SK-N-SH (cell line): ENCODE measurements at regions not wholly inside any gene's neighbourhood (a gene's known extent, or its start where the extent isn't known, plus 50 kb on each side); places are given as distances from the start of the nearest gene placed in this dataset.

Experiments
- CTCF ChIA-PET: fragments of 300-600, 350-600 bp; formaldehyde crosslinking; extraction: SDS; loops from one replicate; lab custom pipeline; 2021; lab: Yijun Ruan, JAX
- POLR2A ChIA-PET: fragments of 350-600 bp; sonication (Branson Sonifier 250); formaldehyde crosslinking; extraction: SDS; loops from one replicate; lab custom pipeline; 2020; ENCODE audit warnings: antibody characterized with exemption, inconsistent platforms; lab: Yijun Ruan, JAX
- DNase-seq: peaks from one replicate; pipeline ENCODE4 v3.0.0; 2012
- H2AFZ ChIP-seq: fragments of 200-600 bp; sonication (generic); 2 replicates; pipeline ENCODE4 v1.8.1; 2016; ENCODE audit warnings: antibody characterized with exemption, mild to moderate bottlenecking, low read depth
- H3F3A ChIP-seq: fragments of 200-600 bp; sonication (generic); replicated peaks from 2 replicates; pipeline ENCODE3; 2016; ENCODE audit warnings: antibody characterized with exemption, mild to moderate bottlenecking; ENCODE audit not compliant: insufficient read depth
- H3K27ac ChIP-seq, 2 experiments: fragments of 200-500 bp in 1 of 2; fragments of 200-600 bp in 1 of 2; sonication (Bioruptor generic) in 1 of 2; sonication (generic), shearing (Covaris generic) in 1 of 2; 2 replicates each; pipeline versions ENCODE4 v1.5.1 to v1.6.1; 2014 to 2016; ENCODE audit warnings: low read depth in 2 of 2, inconsistent platforms in 1 of 2, low read length in 1 of 2, mild to moderate bottlenecking in 1 of 2, mixed read lengths in 1 of 2
- H3K27me3 ChIP-seq: fragments of 200-600 bp; sonication (generic), shearing (Covaris generic); 2 replicates; pipeline ENCODE4 v1.6.1; 2016; ENCODE audit warnings: mixed run types; ENCODE audit not compliant: insufficient read depth
- H3K36me3 ChIP-seq, 2 experiments: fragments of 200-500 bp in 1 of 2; fragments of 200-600 bp in 1 of 2; sonication (Bioruptor generic) in 1 of 2; sonication (generic) in 1 of 2; replicated peaks in 1 of 2; 2 replicates each; pipeline versions ENCODE3 to v1.5.1; 2014 to 2016; ENCODE audit warnings: low read length in 1 of 2, mild to moderate bottlenecking in 1 of 2; ENCODE audit not compliant: insufficient read depth in 2 of 2, control insufficient read depth in 1 of 2
- H3K4me1 ChIP-seq, 2 experiments: fragments of 200-500 bp in 1 of 2; fragments of 200-600 bp in 1 of 2; sonication (Bioruptor generic) in 1 of 2; sonication (generic), shearing (Covaris generic) in 1 of 2; 2 replicates each; pipeline versions ENCODE4 v1.5.1 to v1.6.1; 2014 to 2016; ENCODE audit warnings: low read depth in 1 of 2, low read length in 1 of 2, mixed run types in 1 of 2; ENCODE audit not compliant: insufficient read depth in 2 of 2, control insufficient read depth in 1 of 2
- H3K4me2 ChIP-seq: fragments of 200-600 bp; sonication (generic), shearing (Covaris generic); 2 replicates; pipeline ENCODE4 v1.6.1; 2017; ENCODE audit warnings: mixed run types
- H3K4me3 ChIP-seq, 2 experiments: fragments of 200-500 bp in 1 of 2; fragments of 200-600 bp in 1 of 2; sonication (Bioruptor generic) in 1 of 2; sonication (generic), shearing (Covaris generic) in 1 of 2; 2 replicates each; pipeline versions ENCODE4 v1.5.1 to v1.8.1; 2014 to 2016; ENCODE audit warnings: low read depth in 2 of 2, inconsistent platforms in 1 of 2, low read length in 1 of 2, mild to moderate bottlenecking in 1 of 2, mixed read lengths in 1 of 2, moderate library complexity in 1 of 2
- H3K79me2 ChIP-seq: fragments of 200-600 bp; sonication (generic); 2 replicates; pipeline ENCODE4 v1.8.1; 2017; ENCODE audit warnings: mild to moderate bottlenecking; ENCODE audit not compliant: insufficient read depth
- H3K9ac ChIP-seq: fragments of 200-600 bp; sonication (generic); 2 replicates; pipeline ENCODE4 v1.6.1; 2017; ENCODE audit warnings: mixed run types
- H3K9me2 ChIP-seq: fragments of 200-600 bp; sonication (generic); 2 replicates; pipeline ENCODE4 v1.6.1; 2017; ENCODE audit warnings: mixed run types
- H3K9me3 ChIP-seq: fragments of 200-600 bp; sonication (generic); 2 replicates; pipeline ENCODE4 v1.6.1; 2017; ENCODE audit warnings: mixed run types, mild to moderate bottlenecking, moderate library complexity
- H4K20me1 ChIP-seq: fragments of 200-600 bp; sonication (generic); 2 replicates; pipeline ENCODE4 v1.6.1; 2017; ENCODE audit warnings: mild to moderate bottlenecking, mixed run types; ENCODE audit not compliant: insufficient read depth
- CHD2 ChIP-seq: fragments of 150-350 bp; IDR thresholded peaks from 2 replicates; pipeline ENCODE4 v1.6.1; 2018; ENCODE audit warnings: low read length; ENCODE audit not compliant: partially characterized antibody
- CTCF ChIP-seq: fragments of 200-600 bp; sonication (generic); IDR thresholded peaks from 2 replicates; pipeline ENCODE4 v1.6.1; 2017; ENCODE audit warnings: antibody characterized with exemption, mild to moderate bottlenecking, moderate library complexity
- ELF1 ChIP-seq: IDR thresholded peaks from 2 replicates; pipeline ENCODE4 v1.4.0; 2012
- FOSL2 ChIP-seq: IDR thresholded peaks from 2 replicates; pipeline ENCODE4 v1.4.0; 2012; ENCODE audit warnings: low read depth, mild to moderate bottlenecking, moderate library complexity, borderline replicate concordance
- FOXJ3 ChIP-seq: sonication (generic); formaldehyde crosslinking; IDR thresholded peaks from 2 replicates; pipeline ENCODE4 v1.5.1; 2020; ENCODE audit warnings: mild to moderate bottlenecking, missing genetic modification reagents
- FOXM1 ChIP-seq: IDR thresholded peaks from 2 replicates; pipeline ENCODE4 v1.4.0; 2012; ENCODE audit warnings: low read depth, mild to moderate bottlenecking
- JUND ChIP-seq: IDR thresholded peaks from 2 replicates; pipeline ENCODE4 v1.4.0; 2012
- MAX ChIP-seq: IDR thresholded peaks from 2 replicates; pipeline ENCODE4 v1.4.0; 2012; ENCODE audit warnings: low read depth
- MXI1 ChIP-seq: IDR thresholded peaks from 2 replicates; pipeline ENCODE4 v1.6.1; 2012; ENCODE audit warnings: mild to moderate bottlenecking, low read depth, low read length, improper control_type of control experiment
- NFIC ChIP-seq: IDR thresholded peaks from 2 replicates; pipeline ENCODE4 v1.4.0; 2012; ENCODE audit warnings: borderline replicate concordance
- PBX3 ChIP-seq: IDR thresholded peaks from 2 replicates; pipeline ENCODE4; 2012
- POLR2AphosphoS5 ChIP-seq: IDR thresholded peaks from 2 replicates; pipeline ENCODE4 v1.6.1; 2012; ENCODE audit warnings: low read depth, low read length
- RAD21 ChIP-seq: IDR thresholded peaks from 2 replicates; pipeline ENCODE4 v1.6.1; 2012; ENCODE audit warnings: mild to moderate bottlenecking, low read length
- RCOR1 ChIP-seq: fragments of 150-350 bp; IDR thresholded peaks from 2 replicates; pipeline ENCODE4 v1.6.1; 2017; ENCODE audit warnings: antibody characterized with exemption, low read length
- REST ChIP-seq: IDR thresholded peaks from 2 replicates; pipeline ENCODE4 v1.6.1; 2012; ENCODE audit warnings: mild to moderate bottlenecking, low read depth, low read length, moderate library complexity
- RFX5 ChIP-seq: IDR thresholded peaks from 2 replicates; pipeline ENCODE4 v1.6.1; 2012; ENCODE audit warnings: mild to moderate bottlenecking, improper control_type of control experiment, low read length
- SMC3 ChIP-seq: IDR thresholded peaks from 2 replicates; pipeline ENCODE4 v1.6.1; 2012; ENCODE audit warnings: low read depth, low read length, improper control_type of control experiment
- TAF1 ChIP-seq: IDR thresholded peaks from 2 replicates; pipeline ENCODE4 v1.6.1; 2012; ENCODE audit warnings: low read depth, mild to moderate bottlenecking, low read length, moderate library complexity, borderline replicate concordance
- TEAD4 ChIP-seq: IDR thresholded peaks from 2 replicates; pipeline ENCODE4 v1.4.0; 2012; ENCODE audit warnings: mild to moderate bottlenecking, borderline replicate concordance; ENCODE audit not compliant: insufficient read depth
- YY1 ChIP-seq: IDR thresholded peaks from 2 replicates; pipeline ENCODE4 v1.4.0; 2012; ENCODE audit warnings: low read depth, mild to moderate bottlenecking
- WGBS: methylation state at CpG from one replicate; pipeline ENCODE4 v1.1.6; 2017; ENCODE audit warnings: low lambda C conversion rate; 5-methylcytosine and 5-hydroxymethylcytosine counted together

DNA sequence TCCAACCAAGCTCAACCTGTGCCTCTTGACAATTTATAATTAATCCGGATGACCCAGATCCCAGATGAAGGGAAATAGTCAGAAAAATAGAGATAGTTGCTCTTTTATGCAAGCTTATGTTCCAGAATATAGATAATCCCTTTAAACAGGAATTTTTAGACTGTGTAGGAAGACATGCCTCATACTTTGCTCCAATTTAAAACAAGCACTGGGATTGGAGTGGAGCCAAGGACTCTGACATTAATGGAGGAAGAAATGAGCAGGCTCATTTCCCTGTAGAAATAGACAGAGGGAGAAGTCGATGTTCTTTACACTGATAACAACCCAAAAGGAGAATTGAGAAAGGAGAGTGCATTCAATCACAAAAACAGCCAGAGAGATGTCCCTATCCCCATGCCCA lies 70.1 kb upstream of the LRRC55 start (continued):
- no peak for TF ChIP-seq TEAD4

DNA sequence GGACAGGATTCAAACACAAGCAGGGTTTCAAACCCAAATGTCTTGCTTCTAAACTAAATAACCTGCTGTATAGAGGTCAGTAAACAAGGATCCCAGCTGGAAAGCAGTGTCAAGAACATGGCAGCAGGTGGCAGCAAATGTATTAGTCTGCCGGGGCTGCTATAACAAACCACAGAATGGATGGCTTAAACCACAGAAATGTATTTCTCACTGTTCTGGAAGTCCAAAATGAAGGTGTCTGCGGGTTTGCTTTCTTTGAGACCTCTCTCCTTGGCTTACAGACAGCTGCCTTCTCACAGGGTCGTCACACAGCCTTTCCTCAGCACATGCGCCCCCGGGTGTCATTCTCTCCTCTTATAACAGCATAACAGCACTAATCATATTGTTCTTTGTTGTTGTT lies 65.1 kb upstream of the LRRC55 start:
- H3K4me1 ChIP-seq: no peaks in the 10 kb centered on the region
- no peak overlapping the region for H3K9ac ChIP-seq
- no peaks in the 10 kb centered on the region for H3K36me3 ChIP-seq
- no peak overlapping the region for H3K4me3 ChIP-seq
- H3K9me3 ChIP-seq: no peaks in the 10 kb centered on the region
- H3K9me2 ChIP-seq: no peaks in the 10 kb centered on the region
- CTCF ChIA-PET: interaction anchor here (0.6 to 12.6 kb wide), 10 partner anchors 10 to 276 kb away, joined by 3 to 125 read pairs (median 3); partner anchors contain the start of gene APLNR
- H3F3A ChIP-seq: no peaks in the 10 kb centered on the region
- no peak overlapping the region for H2AFZ ChIP-seq
- H3K27me3 ChIP-seq: no peaks in the 10 kb centered on the region
- no peaks in the 10 kb centered on the region for H4K20me1 ChIP-seq
- H3K27ac ChIP-seq: no peak overlapping the region
- 48% methylated on average over 5 of the region's 5 CpGs for WGBS
- TF ChIP-seq PBX3: no peak
- peak; percentile 72 for TF ChIP-seq RAD21
- TF ChIP-seq FOXM1: no peak
- peak; percentile 62 for TF ChIP-seq SMC3
- TF ChIP-seq JUND: no peak
- no peak for TF ChIP-seq CHD2
- TF ChIP-seq NFIC: no peak
- TF ChIP-seq FOSL2: no peak
- no peak for TF ChIP-seq REST
- TF ChIP-seq ELF1: no peak
- no peak for TF ChIP-seq MXI1
- no peak for TF ChIP-seq RCOR1
- TF ChIP-seq RFX5: no peak
- TF ChIP-seq MAX: no peak
- no peak for TF ChIP-seq YY1
- TF ChIP-seq FOXJ3 (CRISPR knock-in tag): no peak
- no peak for TF ChIP-seq POLR2AphosphoS5
- no peak for TF ChIP-seq TAF1
- TF ChIP-seq CTCF: peak; percentile 53
- TF ChIP-seq, all 33 proteins: peak for 3
- POLR2A ChIA-PET: no interaction called here
- DNase-seq: peak; percentile 28
- Histone ChIP-seq H3K79me2 (no peaks in the 10 kb centered on the region), H3K4me2 (no peak overlapping the region)
